ENCODE measurements at regions not wholly inside any gene's neighbourhood (a gene's known extent, or its start where the extent isn't known, plus 50 kb on each side); places are given as distances from the start of the nearest gene placed in this dataset.

GRCh38 chrX:65600106-65600505 lies 65.5 kb upstream of the LAS1L start:
- H3K27me3 ChIP-seq (ENCODE audit: low read depth, low read length), result no peaks in the 10 kb centered on the region
- no peak overlapping the region for H3K4me2 ChIP-seq (ENCODE audit: low read length)

GRCh38 chrX:65598559-65599147 lies 64.1 kb upstream of the LAS1L start:
- Histone ChIP-seq H3K9ac (ENCODE audit: low read length) (no peak overlapping the region), H3K27me3 (ENCODE audit: low read depth, low read length) (0 out of 2 replicates have a peak, but pooled peaks cover 3% of the 10 kb centered on the region), H3K9me3 (ENCODE audit: insufficient read depth, low read length) (no peaks in the 10 kb centered on the region), H2AFZ (ENCODE audit: low read depth, low read length) (no peak overlapping the region), H4K20me1 (ENCODE audit: insufficient read depth, low read length) (no peaks in the 10 kb centered on the region), H3K36me3 (replicated peaks; ENCODE audit: low read depth, low read length) (no peaks in the 10 kb centered on the region), H3K27ac (ENCODE audit: low read length) (no peak overlapping the region), H3K79me2 (ENCODE audit: low read length) (no peaks in the 10 kb centered on the region), H3K4me3 (ENCODE audit: low read length) (no peak overlapping the region), H3K4me1 (ENCODE audit: low read length) (peaks cover 29% of the 10 kb centered on the region), H3K4me2 (ENCODE audit: low read length) (no peak overlapping the region)
- no peak for TF ChIP-seq CTCF (IDR thresholded peaks at IDR 0.05; ENCODE audit: low read depth, low read length)
- TF ChIP-seq EZH2phosphoT487 (IDR thresholded peaks at IDR 0.05; ENCODE audit: low read depth), result no peak

More at GRCh38 chrX:65600106-65600505, 65.5 kb upstream of the LAS1L start:
- H3K9me3 ChIP-seq (ENCODE audit: insufficient read depth, low read length), result no peaks in the 10 kb centered on the region
- H3K4me1 ChIP-seq (ENCODE audit: low read length), result peaks cover 21% of the 10 kb centered on the region
- no peaks in the 10 kb centered on the region for H3K36me3 ChIP-seq (replicated peaks; ENCODE audit: low read depth, low read length)
- no peak overlapping the region for H3K9ac ChIP-seq (ENCODE audit: low read length)
- TF ChIP-seq EZH2phosphoT487 (IDR thresholded peaks at IDR 0.05; ENCODE audit: low read depth) (no peak), CTCF (IDR thresholded peaks at IDR 0.05; ENCODE audit: low read depth, low read length) (no peak)
- no peak overlapping the region for H2AFZ ChIP-seq (ENCODE audit: low read depth, low read length)
- H3K27ac ChIP-seq (ENCODE audit: low read length), result no peak overlapping the region
- H3K79me2 ChIP-seq (ENCODE audit: low read length), result no peaks in the 10 kb centered on the region
- no peak overlapping the region for H3K4me3 ChIP-seq (ENCODE audit: low read length)
- no peaks in the 10 kb centered on the region for H4K20me1 ChIP-seq (ENCODE audit: insufficient read depth, low read length)

- Histone ChIP-seq H3K27me3 (ENCODE audit: low read depth, low read length) (0 out of 2 replicates have a peak, but pooled peaks cover 9% of the 10 kb centered on the region), H3K9me3 (ENCODE audit: insufficient read depth, low read length) (no peaks in the 10 kb centered on the region), H3K27ac (ENCODE audit: low read length) (peak overlapping the region; percentile 19; the same call in 1 of the 2 replicates), H3K9ac (ENCODE audit: low read length) (peak overlapping the region; percentile 34; the same call in 1 of the 2 replicates), H3K36me3 (replicated peaks; ENCODE audit: low read depth, low read length) (no peaks in the 10 kb centered on the region), H3K4me3 (ENCODE audit: low read length) (no peak overlapping the region), H3K4me2 (ENCODE audit: low read length) (peak overlapping the region; percentile 63), H3K79me2 (ENCODE audit: low read length) (no peaks in the 10 kb centered on the region), H3K4me1 (ENCODE audit: low read length) (peaks cover 29% of the 10 kb centered on the region), H4K20me1 (ENCODE audit: insufficient read depth, low read length) (no peaks in the 10 kb centered on the region), H2AFZ (ENCODE audit: low read depth, low read length) (peak overlapping the region; percentile 79; the same call in 1 of the 2 replicates)
- TF ChIP-seq EZH2phosphoT487 (IDR thresholded peaks at IDR 0.05; ENCODE audit: low read depth) (no peak), CTCF (IDR thresholded peaks at IDR 0.05; ENCODE audit: low read depth, low read length) (no peak)
Measured at GRCh38 chrX:65596270-65597034, 61.9 kb upstream of the LAS1L start.

- no peaks in the 10 kb centered on the region for H3K36me3 ChIP-seq (replicated peaks; ENCODE audit: low read depth, low read length)
- H3K9me3 ChIP-seq (ENCODE audit: insufficient read depth, low read length), result no peaks in the 10 kb centered on the region
- H3K4me3 ChIP-seq (ENCODE audit: low read length), result peak overlapping the region; percentile 45
- peak overlapping the region; percentile 34; the same call in 1 of the 2 replicates for H3K9ac ChIP-seq (ENCODE audit: low read length)
- H3K27me3 ChIP-seq (ENCODE audit: low read depth, low read length), result 0 out of 2 replicates have a peak, but pooled peaks cover 13% of the 10 kb centered on the region
- H3K79me2 ChIP-seq (ENCODE audit: low read length), result no peaks in the 10 kb centered on the region
- H3K4me1 ChIP-seq (ENCODE audit: low read length), result peaks cover 23% of the 10 kb centered on the region
- peak overlapping the region; percentile 63 for H3K4me2 ChIP-seq (ENCODE audit: low read length)
- H4K20me1 ChIP-seq (ENCODE audit: insufficient read depth, low read length), result no peaks in the 10 kb centered on the region
- peak overlapping the region; percentile 19 for H3K27ac ChIP-seq (ENCODE audit: low read length)
- peak overlapping the region; percentile 79; the same call in 1 of the 2 replicates for H2AFZ ChIP-seq (ENCODE audit: low read depth, low read length)
- TF ChIP-seq CTCF (IDR thresholded peaks at IDR 0.05; ENCODE audit: low read depth, low read length) (peak; percentile 97), EZH2phosphoT487 (IDR thresholded peaks at IDR 0.05; ENCODE audit: low read depth) (no peak)
Measured at GRCh38 chrX:65595460-65595876, 60.9 kb upstream of the LAS1L start.

All from OCI-LY3 (cell line).